Neural cell (in vitro differentiated cells): ENCODE measurements at regions not wholly inside any gene's neighbourhood (a gene's known extent, or its start where the extent isn't known, plus 50 kb on each side); places are given as distances from the start of the nearest gene placed in this dataset.
A peak's percentile ranks its signal among the peaks of the same experiment; 100 is the strongest.

ENCODE experiments used
- H2AFZ ChIP-seq: fragments of 200-600, 300-800 bp; sonication (generic), shearing (Covaris generic); 2 replicates; pipeline ENCODE4 v1.6.0; 2014; ENCODE audit warnings: low read depth, mild to moderate bottlenecking, antibody characterized with exemption, low read length, moderate library complexity
- H3F3A ChIP-seq: fragments of 200-600 bp; shearing (Covaris generic); 2 replicates; pipeline ENCODE4 v1.6.1; 2016; ENCODE audit warnings: mild to moderate bottlenecking, moderate library complexity, mixed read lengths, antibody characterized with exemption, low read length; ENCODE audit not compliant: insufficient read depth, poor library complexity, severe bottlenecking
- H3K27ac ChIP-seq: fragments of 200-600, 300-800 bp; sonication (generic), shearing (Covaris generic); 2 replicates; pipeline ENCODE4 v1.5.1; 2014; ENCODE audit warnings: mild to moderate bottlenecking, low read length, moderate library complexity
- H3K27me3 ChIP-seq: fragments of 300-800, 200-600 bp; sonication (generic), shearing (Covaris generic); 2 replicates; pipeline ENCODE4 v1.6.0; 2014; ENCODE audit warnings: mild to moderate bottlenecking, low read depth, low read length, moderate library complexity; ENCODE audit not compliant: insufficient read depth
- H3K36me3 ChIP-seq: fragments of 300-800, 200-600 bp; sonication (generic), shearing (Covaris generic); 2 replicates; pipeline ENCODE4 v1.5.1; 2014; ENCODE audit warnings: mild to moderate bottlenecking, antibody characterized with exemption, low read length, moderate library complexity; ENCODE audit not compliant: insufficient read depth
- H3K4me2 ChIP-seq: fragments of 300-800, 200-600 bp; sonication (generic), shearing (Covaris generic); 2 replicates; pipeline ENCODE4 v1.6.0; 2014; ENCODE audit warnings: mild to moderate bottlenecking, low read length
- H3K4me3 ChIP-seq: fragments of 300-800, 200-600 bp; sonication (generic), shearing (Covaris generic); 2 replicates; pipeline ENCODE4 v1.5.1; 2014; ENCODE audit warnings: mild to moderate bottlenecking, low read length, moderate library complexity
- H3K79me2 ChIP-seq: fragments of 200-600 bp; shearing (Covaris generic); replicated peaks from 2 replicates; pipeline ENCODE4 v1.6.0; 2014; ENCODE audit warnings: mild to moderate bottlenecking, low read length, moderate library complexity; ENCODE audit not compliant: insufficient read depth
- H3K9ac ChIP-seq: fragments of 300-800, 200-600 bp; sonication (generic), shearing (Covaris generic); 2 replicates; pipeline ENCODE4 v1.6.1; 2016; ENCODE audit warnings: mild to moderate bottlenecking, low read length, mixed read lengths
- H3K9me2 ChIP-seq: fragments of 200-600 bp; shearing (Covaris generic); 2 replicates; pipeline ENCODE4 v1.6.1; 2016; ENCODE audit warnings: mild to moderate bottlenecking, low read length, mixed read lengths; ENCODE audit not compliant: insufficient read depth
- H3K9me3 ChIP-seq: fragments of 200-600, 300-800 bp; sonication (generic), shearing (Covaris generic); 2 replicates; pipeline ENCODE4 v1.6.1; 2016; ENCODE audit warnings: mild to moderate bottlenecking, mixed run types, low read length, moderate library complexity, mixed read lengths
- H4K20me1 ChIP-seq: fragments of 200-600 bp; shearing (Covaris generic); 2 replicates; pipeline ENCODE4 v1.6.1; 2016; ENCODE audit warnings: mild to moderate bottlenecking, mixed run types; ENCODE audit not compliant: insufficient read depth
- EP300 ChIP-seq: fragments of 450-650 bp; conservative IDR thresholded peaks from 2 replicates; pipeline ENCODE4 v1.6.1; 2014; ENCODE audit warnings: antibody characterized with exemption, mild to moderate bottlenecking, moderate library complexity; ENCODE audit not compliant: poor library complexity, severe bottlenecking
- MXI1 ChIP-seq: fragments of 450-650 bp; conservative IDR thresholded peaks from 2 replicates; pipeline ENCODE4 v1.6.1; 2014; ENCODE audit warnings: antibody characterized with exemption, mild to moderate bottlenecking; ENCODE audit not compliant: poor library complexity, severe bottlenecking
- TAF1 ChIP-seq: IDR thresholded peaks from 2 replicates; pipeline ENCODE4 v1.6.1; 2012; ENCODE audit warnings: low read depth
- small RNA-seq, 3 experiments: library from RNA; depleted of rRNA; stranded (forward); fragments of <200 nt; gene quantifications; one replicate each; pipeline ENCODE3, GENCODE V24; 2012

GRCh38 chr11:130817330-130817944 is 98.8 kb downstream of the SNX19 start:
- TF ChIP-seq TAF1 (no peak), MXI1 (no peak), EP300 (no peak)
- Histone ChIP-seq H3K27me3 (no peaks in the 10 kb centered on the region), H3K36me3 (no peaks in the 10 kb centered on the region), H3K79me2 (no peaks in the 10 kb centered on the region), H4K20me1 (no peaks in the 10 kb centered on the region), H3K4me2 (no peak overlapping the region), H3F3A (no peaks in the 10 kb centered on the region), H3K9me3 (no peaks in the 10 kb centered on the region), H3K27ac (peak overlapping the region; percentile 73), H3K4me3 (no peak overlapping the region), H2AFZ (no peak overlapping the region), H3K9me2 (no peaks in the 10 kb centered on the region), H3K9ac (peak overlapping the region; percentile 27)

GRCh38 chr11:130819625-130820024 is 96.7 kb downstream of the SNX19 start:
- no peak overlapping the region for H2AFZ ChIP-seq

More at GRCh38 chr11:130819625-130820024, 96.7 kb downstream of the SNX19 start:
- TF ChIP-seq MXI1 (no peak), EP300 (peak; percentile 41)
- no peaks in the 10 kb centered on the region for H3K79me2 ChIP-seq
- H3K36me3 ChIP-seq: no peaks in the 10 kb centered on the region
- no peaks in the 10 kb centered on the region for H3K9me2 ChIP-seq
- no peak overlapping the region for H3K4me3 ChIP-seq
- no peak overlapping the region for H3K4me2 ChIP-seq
- no peak overlapping the region for H3K9ac ChIP-seq
- H3K27ac ChIP-seq: no peak overlapping the region
- H4K20me1 ChIP-seq: no peaks in the 10 kb centered on the region
- H3K27me3 ChIP-seq: no peaks in the 10 kb centered on the region
- no peaks in the 10 kb centered on the region for H3F3A ChIP-seq
- H3K9me3 ChIP-seq: no peaks in the 10 kb centered on the region

Small RNA genes lying in the stretch of these regions (small RNA-seq; reads per million reads assigned to genes)
- gene AP004371.1 (0 reads per million in 3 experiments), gene MIR8052 (0 reads per million in 3 experiments)
